ENCODE measurements at regions not wholly inside any gene's neighbourhood (a gene's known extent, or its start where the extent isn't known, plus 50 kb on each side); places are given as distances from the start of the nearest gene placed in this dataset.

DNA sequence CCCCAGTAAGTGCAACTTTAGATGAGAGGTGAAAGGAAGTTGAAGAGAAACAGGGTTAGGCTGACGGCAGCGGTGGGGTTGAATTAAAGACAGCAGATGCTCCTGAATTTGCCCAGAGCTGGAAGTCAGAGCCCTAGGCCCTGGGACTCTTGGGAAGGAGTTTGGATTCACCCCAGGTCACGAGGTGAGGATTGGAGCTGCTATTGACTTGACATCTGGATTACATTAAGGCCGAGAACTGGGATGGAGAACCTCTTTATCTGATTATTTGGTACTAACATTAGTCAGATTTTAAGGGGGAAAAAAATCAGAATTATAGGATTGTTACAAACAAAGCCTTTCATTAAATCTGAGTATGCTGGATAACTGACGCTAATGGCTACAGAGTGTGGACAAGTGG lies 367.2 kb downstream of the ZNF536 start:
- peak; percentile 59 for DNase-seq (ENCODE audit: low spot score)

DNA sequence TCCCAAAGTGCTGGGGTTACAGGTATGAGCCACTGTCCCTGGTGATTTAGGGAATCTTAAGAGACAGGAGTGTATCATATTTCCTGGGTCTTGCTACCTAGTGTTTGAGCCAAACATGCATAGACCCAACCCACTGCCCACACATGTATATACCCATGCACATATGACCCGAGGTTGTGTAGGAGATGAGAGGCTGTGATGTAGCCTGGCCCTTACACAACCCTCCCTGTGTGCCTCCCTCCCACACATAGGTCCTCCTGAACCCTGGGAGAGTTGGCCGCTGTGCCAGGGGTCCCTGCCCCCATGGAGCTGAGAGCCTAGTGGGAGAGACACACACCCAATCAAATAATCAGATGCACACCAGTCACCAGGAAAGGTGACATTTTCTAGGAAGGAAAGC lies 365.9 kb downstream of the ZNF536 start:
- DNase-seq (ENCODE audit: low spot score): no peak

DNA sequence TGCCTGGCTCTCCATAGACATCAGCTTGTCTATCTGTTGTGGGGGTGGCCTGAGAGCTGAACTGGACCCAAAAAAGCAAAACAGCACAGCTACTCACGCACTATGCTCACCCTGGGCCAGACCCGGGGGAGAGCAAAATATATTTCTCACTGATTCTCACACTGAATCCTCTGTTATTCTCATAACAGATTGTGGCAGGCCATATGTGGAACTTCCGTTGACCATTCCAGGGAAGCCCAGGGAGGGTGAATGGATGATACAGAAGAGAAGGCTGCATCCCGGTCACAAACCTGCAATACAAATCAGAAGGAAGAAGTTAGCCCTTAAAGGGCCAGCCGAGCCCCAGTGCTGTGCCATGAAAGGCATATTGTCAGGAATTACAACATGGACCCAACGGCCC lies 362.5 kb downstream of the ZNF536 start:
- DNase-seq (ENCODE audit: low spot score): no peak

DNA sequence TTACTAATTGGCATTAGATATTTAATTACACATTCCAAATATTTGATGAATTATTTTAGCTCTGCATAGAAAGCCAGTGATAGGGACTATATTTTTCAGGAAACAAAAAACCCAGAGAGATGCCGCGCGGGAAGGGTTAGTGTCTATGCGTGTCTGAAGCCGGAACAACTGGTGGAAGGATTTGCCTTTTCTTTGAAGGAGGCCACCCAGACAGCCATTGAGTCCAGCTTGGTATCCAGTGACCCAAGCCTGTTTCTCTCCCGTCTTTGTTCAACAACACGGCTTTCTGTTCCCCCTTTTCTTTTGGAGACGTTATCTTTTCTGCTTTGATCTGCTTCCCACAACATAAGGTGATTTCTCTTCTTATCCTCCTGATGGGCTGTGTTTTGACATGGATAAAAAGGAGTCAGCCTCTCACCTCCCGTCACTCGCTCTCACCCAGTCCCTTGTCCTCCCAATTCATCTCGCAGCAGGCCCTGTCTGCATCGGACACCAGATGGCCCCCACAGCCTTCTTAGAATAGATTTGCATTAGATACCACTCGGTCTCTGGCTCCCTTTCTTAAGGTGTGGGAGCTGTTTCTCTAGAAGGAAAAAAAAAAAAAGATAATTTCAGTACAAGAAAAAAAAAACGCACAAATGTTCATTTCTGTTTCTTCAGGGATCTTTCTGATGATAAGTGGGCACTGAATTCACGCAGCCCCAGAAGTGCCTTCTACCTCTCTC lies 361.8 kb downstream of the ZNF536 start:
- no peak for DNase-seq (ENCODE audit: low spot score)

- no peak for DNase-seq (ENCODE audit: low spot score)
Observed at GRCh38 chr19:30731591-30731990, 359.4 kb downstream of the ZNF536 start.

GRCh38 chr19:30729451-30729850 lies 357.3 kb downstream of the ZNF536 start:
- DNase-seq (ENCODE audit: low spot score): no peak

GRCh38 chr19:30722761-30723160 lies 350.6 kb downstream of the ZNF536 start:
- DNase-seq (ENCODE audit: low spot score): no peak

DNA sequence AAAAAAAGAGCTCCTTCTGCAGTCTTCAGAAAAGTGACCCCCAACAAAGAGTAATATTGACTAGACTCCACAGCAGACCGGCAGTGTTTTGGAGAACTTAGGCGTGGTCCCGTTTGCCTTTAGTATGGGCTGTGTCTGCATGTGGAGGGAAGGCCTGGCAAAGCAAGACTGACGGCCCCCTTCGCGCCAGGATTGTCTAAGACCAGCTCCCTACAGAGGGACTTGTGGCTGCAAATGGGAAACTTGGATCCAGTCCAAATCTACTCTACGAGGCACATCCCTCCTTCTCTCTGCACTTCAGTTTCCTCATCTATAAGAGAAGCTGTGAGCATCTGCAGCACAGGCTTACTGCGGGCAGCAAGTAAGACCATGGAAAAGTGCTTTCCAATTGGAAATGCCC lies 350.0 kb downstream of the ZNF536 start:
- DNase-seq (ENCODE audit: low spot score): no peak

DNA sequence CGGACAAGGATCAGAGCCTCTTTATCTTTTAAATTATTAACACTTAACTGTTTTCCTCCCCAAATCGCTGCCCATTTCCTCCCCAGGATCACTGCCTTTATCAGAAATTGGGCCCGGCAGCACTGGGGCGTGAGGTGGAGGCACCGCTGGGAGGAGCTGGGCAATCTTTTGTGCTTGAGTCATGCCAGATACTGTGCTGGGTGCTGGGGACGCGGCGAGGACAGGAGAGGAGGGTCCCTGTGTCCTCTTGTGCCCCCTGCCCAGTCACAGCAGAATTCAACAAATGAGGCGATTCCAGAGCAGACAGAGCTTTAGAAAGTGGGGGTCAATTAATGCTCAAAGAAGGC lies 347.8 kb downstream of the ZNF536 start:
- no peak for DNase-seq (ENCODE audit: low spot score)

DNA sequence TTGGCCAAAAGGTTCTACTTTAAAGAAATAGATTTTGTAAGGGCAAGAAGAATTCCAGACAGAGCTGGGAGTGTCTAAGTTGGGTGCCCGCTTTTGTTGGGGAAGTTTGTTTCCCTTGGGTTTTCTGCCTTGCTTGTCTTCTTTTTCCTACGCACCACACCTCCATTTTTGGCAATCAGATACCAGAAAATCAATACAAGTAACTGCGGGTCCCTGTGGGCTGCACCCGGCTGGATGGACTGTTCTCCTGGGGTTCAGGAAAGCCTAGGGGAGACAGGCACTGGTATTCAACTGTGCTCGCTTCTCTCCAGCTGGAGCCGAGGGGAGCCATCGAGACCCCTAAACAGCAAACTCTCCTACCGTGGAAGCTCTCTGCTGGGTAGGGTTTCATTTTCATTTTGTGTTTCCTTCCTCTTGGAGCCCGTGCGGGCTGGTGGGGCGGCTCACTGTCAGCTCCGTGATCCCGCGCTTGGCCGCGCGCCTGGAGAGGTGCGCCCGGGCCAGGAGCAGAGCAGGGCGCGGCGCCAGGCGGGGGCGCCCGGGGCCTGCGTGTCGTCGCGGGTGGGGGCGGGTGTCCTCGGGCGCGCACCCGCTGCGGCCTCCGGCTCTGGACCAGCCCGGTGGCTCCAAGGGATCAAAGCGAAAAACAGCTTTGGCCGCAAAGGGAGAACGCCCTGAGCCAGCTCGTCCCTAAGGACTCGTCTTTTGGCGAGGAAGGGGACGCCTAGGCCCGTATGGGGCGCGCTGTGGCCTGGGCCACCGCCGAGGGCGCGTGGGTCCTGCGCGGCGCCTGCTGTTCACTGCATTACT lies 347.2 kb downstream of the ZNF536 start:
- DNase-seq (ENCODE audit: low spot score): peak; percentile 79

DNA sequence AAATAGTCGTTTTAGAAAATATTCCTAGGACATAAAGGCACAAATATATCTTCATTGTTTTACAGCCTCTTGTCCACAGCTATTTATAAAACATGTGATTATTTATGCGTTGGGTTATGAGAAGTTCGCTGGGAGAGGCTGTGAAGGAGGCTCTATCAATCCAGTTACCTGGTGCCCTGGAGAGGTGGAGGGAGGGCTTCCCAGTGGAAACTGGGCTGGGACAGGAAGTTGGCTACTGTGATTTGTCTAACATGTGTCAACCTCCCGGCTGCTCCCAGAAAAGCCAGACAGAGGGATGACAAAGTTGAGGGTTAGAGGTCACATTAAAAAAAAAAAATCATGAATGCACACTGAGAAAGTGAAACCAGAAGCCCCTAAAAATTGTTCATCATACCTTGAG lies 346.5 kb downstream of the ZNF536 start:
- no peak for DNase-seq (ENCODE audit: low spot score)

DNA sequence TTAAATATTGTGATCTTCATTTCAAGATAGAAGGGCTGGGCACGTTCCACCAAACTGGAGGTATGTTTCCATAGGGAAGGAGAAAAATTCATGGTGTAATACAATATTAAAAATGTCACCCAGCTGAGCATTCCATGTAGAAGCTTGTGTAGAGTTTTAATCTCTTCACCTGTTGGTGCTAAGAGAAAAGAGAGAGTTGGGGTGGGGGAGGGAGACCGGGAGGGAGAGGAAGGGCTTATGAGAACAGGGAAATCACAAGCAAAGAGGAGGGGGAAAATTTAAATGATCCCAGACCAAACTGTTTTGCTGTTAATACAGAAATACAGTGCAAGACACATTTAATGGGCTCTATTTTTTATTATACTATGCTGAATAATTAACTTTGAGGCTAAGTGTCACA lies 345.8 kb downstream of the ZNF536 start:
- no peak for DNase-seq (ENCODE audit: low spot score)

DNA sequence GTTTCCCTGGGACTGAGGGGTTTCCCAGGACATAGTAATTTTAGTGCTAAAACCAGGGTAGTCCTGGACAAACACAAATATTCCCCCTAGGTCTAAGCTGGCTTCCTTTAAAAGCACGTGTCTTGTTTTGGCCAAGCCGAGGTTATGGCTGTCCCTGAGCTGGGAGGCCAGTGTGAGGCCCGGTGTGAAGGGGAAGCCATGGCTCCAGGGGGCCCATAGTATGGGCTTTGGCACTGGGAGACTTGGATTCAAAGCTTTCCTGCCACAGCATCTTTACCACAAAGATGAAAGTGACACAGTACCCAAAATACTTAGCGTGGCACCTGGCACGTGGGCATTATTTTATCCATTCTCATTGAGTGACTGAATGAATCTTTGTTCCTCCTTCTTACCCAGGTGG lies 345.2 kb downstream of the ZNF536 start:
- no peak for DNase-seq (ENCODE audit: low spot score)

- DNase-seq (ENCODE audit: low spot score): no peak
Observed at GRCh38 chr19:30712431-30713337, 340.5 kb downstream of the ZNF536 start.

DNA sequence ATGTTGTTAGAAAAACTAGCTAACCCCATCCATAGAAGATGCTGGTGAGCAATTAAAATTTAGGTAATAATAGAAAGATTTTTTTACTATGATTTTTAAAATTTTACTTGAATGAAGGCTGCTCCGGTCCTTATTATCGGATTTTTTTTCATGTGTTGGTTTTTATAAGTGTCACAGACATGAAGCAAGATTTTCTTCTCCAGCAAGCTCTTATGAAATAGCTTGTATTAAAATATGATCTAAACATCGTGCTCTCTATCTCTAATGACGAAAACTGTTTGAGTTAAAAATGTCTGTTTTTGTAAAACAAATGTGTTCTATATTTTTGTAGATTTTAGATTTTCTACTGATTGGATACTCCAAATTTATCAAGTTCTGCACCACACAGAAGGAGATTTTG lies 339.6 kb downstream of the ZNF536 start:
- DNase-seq (ENCODE audit: low spot score): no peak

DNA sequence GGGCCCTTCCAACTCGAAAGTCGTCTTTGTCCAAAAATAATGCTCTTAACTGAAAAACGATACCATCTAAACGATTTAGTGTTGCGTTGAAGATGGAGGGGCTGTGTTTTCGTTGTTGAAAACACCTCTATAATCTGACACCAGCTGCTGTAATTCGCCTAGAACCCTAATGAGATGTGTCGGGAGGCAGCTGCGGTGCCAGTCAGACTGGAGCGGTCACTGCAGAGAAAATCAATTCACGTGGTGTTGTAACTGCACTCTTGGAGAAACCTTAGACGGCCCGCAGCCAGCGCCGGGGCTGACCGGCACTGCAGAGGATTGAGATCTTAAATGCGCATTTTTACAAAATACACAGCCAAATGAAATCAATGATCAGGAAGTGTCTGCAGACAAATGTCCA lies 339.1 kb downstream of the ZNF536 start:
- no peak for DNase-seq (ENCODE audit: low spot score)

DNA sequence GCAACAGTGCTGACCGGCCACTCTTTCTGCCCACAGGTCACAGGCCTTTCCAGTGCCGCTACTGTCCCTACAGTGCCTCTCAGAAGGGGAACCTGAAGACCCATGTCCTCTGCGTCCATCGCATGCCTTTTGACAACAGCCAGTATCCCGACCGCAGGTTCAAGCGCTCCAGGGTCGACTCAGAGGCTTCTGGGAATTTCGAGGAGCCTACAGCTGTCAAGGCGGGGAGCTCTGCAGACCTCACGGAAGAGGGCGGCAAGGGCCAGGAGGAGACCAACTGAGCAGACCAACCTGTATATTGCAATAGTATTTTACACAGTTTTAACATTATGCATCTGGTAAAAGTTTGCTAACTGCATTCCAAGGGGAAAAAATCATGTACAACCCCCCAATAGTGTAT lies 338.5 kb downstream of the ZNF536 start:
- no peak for DNase-seq (ENCODE audit: low spot score)

GRCh38 chr19:30708416-30709178 lies 336.4 kb downstream of the ZNF536 start:
- DNase-seq (ENCODE audit: low spot score): no peak

DNA sequence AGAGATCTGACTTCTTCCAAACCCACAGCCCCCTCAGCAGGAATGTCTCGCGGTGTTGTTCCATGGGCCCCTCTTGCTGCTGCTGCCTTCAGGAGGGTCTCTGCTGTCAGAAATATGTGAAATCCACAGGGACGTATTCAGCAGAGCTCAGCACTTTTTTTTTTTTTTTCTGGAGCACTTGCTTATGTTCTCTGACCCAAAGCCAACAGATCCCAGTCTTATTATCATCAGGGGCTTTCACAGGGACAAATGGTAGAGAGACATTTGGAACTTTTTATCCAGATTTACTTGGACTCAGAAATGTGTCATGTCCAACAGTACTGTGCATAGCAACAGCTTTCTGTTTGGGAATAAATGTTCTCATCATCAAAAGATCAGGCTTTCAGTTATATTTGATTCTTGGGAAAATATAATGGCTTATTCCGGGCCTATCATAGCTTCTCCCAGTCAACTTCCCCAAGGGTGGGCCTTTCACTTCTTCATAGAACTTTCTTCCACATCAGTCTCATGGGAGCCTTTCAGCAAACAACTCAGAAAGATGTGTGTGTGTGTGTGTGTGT lies 332.7 kb downstream of the ZNF536 start:
- DNase-seq (ENCODE audit: low spot score): no peak

GRCh38 chr19:30703645-30704044 lies 331.5 kb downstream of the ZNF536 start:
- no peak for DNase-seq (ENCODE audit: low spot score)

DNA sequence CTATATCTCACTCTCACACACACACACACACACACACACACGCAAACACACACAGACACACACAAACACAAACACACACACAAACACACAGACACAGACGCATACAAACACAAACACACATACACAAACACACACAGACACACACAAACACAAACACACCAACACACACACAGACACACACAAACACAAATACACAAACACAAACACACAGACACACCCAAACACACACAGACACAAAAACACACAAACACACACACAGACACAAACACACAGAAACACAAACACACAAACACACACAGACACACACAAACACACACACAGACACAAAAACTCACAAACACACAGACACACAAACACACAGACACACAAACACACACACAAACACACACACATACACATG lies 329.0 kb downstream of the ZNF536 start:
- no peak for DNase-seq (ENCODE audit: low spot score)

GRCh38 chr19:30699871-30700280 lies 327.7 kb downstream of the ZNF536 start:
- DNase-seq (ENCODE audit: low spot score): no peak

Measured in left forelimb (tissue), 1 donor.